ENCODE measurements at regions not wholly inside any gene's neighbourhood (a gene's known extent, or its start where the extent isn't known, plus 50 kb on each side); places are given as distances from the start of the nearest gene placed in this dataset.

GRCh38 chr2:187136646-187137045 is 287.7 kb upstream of the ZSWIM2 start:
- no peak for DNase-seq (ENCODE audit: low spot score)

GRCh38 chr2:187134306-187134705 is 285.3 kb upstream of the ZSWIM2 start:
- no peak for DNase-seq (ENCODE audit: low spot score)

DNA sequence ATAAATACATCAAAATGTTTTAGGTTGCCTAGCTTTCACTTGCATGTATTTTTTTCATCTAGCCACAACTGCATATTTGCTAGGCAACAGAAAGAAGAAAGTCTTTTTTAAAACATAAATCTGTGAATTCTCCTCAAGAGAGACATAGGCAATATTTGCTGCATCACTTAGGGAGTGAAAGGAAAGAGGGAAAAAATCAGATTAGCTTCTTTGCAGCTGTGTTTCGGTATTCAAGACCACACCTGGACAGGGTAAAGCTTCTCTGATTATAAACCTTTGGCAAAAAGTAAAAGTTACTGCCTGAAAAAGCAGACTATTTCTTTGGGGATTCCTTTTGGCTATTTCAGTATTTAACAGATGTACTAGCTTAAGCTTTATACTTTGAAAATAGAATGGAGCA is 280.9 kb upstream of the ZSWIM2 start:
- no peak for DNase-seq (ENCODE audit: low spot score)

DNA sequence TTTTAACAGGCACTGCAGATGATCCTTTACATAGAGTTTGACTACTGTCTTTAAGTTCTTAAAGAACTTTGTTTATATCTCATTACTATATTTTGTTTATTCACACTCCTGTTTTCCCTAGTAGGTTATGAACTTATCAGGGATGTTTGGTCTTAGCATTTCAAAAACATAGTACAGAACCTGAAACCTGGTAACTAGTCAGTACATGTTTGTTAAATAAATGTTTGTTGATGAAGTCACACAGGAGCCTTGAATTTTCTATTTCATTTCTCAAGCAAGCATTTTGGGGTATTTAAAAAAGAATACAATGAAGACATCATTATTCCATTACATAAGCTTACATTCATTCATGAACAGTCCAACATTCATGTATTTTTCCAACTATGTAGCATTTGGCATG is 280.3 kb upstream of the ZSWIM2 start:
- DNase-seq (ENCODE audit: low spot score): no peak

- no peak for DNase-seq (ENCODE audit: low spot score)
Measured at GRCh38 chr2:187126247-187127005, 277.5 kb upstream of the ZSWIM2 start.

GRCh38 chr2:187125318-187125717 is 276.3 kb upstream of the ZSWIM2 start:
- no peak for DNase-seq (ENCODE audit: low spot score)

- DNase-seq (ENCODE audit: low spot score): no peak
Measured at GRCh38 chr2:187124529-187124928, 275.6 kb upstream of the ZSWIM2 start.

DNA sequence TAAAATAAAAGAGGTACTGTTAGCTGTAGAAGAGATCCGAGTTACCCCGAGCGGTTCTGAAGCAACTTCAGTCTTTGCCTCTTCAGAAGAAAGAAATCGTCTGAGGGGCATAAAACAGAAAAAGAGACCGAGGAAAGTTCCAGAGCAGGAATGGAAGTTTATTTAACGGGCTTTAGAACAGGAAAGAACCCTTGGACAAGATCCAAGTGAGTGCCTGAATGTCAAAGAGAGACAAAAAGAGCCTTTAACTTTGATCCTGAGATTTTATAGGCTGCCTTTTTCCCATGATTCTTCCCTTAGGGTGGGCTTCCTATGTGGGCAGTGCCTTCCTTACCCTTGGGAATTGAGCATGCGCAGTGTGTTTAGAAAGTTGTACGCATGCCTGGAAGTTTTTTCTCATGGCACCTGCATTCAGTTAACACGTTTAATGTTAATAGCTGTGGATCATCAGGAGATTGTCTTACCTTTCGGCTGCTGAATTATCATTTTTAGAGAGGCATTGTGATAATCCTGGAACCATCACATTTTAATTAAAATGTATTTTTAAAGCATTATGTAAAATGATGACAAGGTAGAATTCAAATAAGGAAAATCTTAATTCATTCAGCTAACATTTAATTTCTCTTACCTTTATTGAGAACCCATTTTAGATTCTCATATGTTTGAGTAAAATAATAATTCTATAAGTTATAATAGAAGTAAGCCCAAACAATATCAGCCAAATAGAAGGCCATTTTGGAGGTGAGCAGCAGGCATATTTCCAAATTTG is 269.5 kb upstream of the ZSWIM2 start:
- no peak for DNase-seq (ENCODE audit: low spot score)

GRCh38 chr2:187117483-187117882 is 268.5 kb upstream of the ZSWIM2 start:
- no peak for DNase-seq (ENCODE audit: low spot score)

- no peak for DNase-seq (ENCODE audit: low spot score)
Measured at GRCh38 chr2:187115627-187116026, 266.7 kb upstream of the ZSWIM2 start.

GRCh38 chr2:187107001-187107400 is 258.0 kb upstream of the ZSWIM2 start:
- no peak for DNase-seq (ENCODE audit: low spot score)

DNA sequence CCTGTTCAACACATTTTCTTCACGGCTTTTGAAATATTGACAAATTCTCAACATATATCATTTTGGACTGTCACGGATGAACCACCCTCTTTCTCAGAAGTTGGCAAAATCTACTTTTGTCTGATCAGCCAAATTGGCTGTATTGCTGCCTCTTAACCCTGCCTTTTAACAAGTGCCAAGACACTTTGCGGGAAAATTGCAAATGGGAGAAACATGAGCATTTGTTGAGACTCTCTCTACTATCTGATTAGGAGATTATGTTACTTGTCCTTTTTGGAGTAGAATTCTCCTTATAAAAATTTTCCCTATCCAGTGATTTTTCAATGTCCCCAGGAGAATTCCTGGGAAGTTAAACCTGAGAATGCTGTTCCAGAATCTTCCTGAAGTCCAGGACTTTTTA is 256.2 kb upstream of the ZSWIM2 start:
- no peak for DNase-seq (ENCODE audit: low spot score)

DNA sequence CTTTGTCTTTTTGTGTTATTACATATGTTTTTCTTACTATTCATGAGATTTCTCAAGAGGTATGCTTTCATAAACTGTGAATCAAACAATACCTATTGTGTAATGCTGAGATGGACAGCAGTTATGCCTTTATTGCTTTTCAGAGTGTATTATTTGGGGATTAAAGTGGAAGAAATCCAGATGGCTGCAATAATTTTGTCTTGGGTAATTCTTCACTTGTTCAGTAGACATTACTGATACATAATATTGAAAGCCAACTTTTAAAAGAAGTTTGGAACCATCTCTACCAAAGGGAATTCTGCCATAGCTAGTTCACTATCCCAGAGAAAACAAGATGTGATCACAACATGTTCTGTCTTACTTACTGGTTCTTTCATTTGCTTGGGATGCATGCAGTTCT is 253.4 kb upstream of the ZSWIM2 start:
- DNase-seq (ENCODE audit: low spot score): no peak

GRCh38 chr2:187098154-187098553 is 249.2 kb upstream of the ZSWIM2 start:
- DNase-seq (ENCODE audit: low spot score): no peak

DNA sequence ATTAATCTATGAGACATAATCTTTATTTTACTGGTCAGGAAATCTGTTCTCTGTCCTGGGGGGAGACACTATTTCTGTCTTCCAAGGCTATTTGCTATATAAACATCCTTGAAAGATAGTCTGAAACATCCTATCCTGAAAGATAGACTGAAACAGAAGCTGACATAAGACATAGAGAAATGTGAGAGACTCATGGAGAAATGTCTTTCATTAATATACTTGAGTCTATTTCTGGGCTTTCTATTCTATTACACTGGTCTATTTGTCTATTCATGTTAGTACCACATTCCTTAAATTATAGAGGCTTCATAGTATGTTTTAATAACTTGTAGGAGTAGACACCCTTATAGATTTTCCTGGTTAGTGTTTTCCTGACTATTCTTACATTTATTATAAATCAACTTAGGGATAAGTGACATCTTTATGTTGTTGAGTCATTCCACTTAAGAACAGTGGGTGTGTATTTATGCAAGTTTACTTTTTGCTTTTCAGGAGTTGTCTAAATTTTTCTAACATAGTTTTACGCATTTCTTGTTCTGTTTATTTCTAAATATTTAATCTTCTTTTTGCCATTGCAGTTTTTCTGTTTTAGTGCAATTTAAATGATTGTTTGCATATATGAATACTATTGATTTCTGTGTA is 244.9 kb upstream of the ZSWIM2 start:
- DNase-seq (ENCODE audit: low spot score): no peak

DNA sequence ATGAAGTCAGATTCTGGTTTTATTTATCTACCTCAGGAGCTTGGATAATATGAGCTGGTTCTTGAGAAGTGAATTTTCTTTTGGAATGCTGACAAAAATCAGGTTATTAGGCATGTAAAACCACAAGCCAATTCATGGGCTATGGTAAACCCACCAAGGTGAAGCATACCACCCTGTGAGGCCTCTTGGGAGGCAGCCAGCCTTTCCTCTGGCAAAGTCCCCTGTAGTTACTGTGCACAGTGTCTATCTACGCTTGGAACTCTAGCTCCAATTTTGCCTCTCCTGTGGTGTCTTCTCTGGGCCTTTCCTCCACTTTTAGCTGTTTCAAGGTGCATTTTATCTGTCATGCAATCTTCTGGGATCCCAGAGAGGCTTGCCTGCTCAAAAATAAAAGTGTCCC is 242.7 kb upstream of the ZSWIM2 start:
- no peak for DNase-seq (ENCODE audit: low spot score)

GRCh38 chr2:187084524-187084923 is 235.6 kb upstream of the ZSWIM2 start:
- DNase-seq (ENCODE audit: low spot score): no peak

GRCh38 chr2:187081461-187081860 is 232.5 kb upstream of the ZSWIM2 start:
- no peak for DNase-seq (ENCODE audit: low spot score)

- DNase-seq (ENCODE audit: low spot score): no peak
Measured at GRCh38 chr2:187079901-187080300, 230.9 kb upstream of the ZSWIM2 start.

DNA sequence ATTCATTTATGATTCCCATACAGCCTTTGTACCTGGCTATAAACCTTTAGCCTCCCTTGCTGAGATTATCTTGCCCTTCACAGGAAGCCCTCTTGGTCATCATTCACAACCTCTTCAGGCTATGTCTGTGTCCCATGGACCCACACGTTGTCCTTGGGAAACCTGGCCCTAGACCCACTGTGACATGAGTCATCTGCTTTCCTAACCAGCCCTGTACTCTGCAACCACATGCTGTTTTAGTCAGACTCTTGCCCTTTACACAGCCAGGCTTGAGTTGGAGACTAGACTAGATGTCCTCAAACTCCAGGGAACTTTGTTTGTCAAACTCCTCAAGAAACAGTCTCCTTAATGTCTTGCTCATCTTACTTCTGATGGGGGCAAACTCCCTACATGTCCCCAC is 229.3 kb upstream of the ZSWIM2 start:
- no peak for DNase-seq (ENCODE audit: low spot score)

DNA sequence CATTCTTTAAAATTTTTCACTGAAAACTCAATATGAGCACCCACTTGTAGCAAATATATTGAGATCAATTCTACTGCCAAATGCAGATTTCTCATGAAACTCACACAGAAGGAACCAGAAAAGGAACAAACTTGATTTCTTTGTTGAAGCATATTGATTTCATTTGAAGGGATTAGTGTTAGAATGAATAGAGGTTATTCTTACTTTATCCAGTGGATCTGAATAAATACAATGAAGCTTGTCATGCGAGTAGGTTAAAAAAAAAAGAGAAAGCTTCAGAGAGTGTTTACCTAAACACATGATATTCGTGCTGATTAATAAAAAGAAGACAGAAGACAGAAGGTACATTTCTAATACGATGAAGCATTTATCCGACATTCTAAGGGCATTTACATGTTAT is 226.7 kb upstream of the ZSWIM2 start:
- DNase-seq (ENCODE audit: low spot score): no peak

DNA sequence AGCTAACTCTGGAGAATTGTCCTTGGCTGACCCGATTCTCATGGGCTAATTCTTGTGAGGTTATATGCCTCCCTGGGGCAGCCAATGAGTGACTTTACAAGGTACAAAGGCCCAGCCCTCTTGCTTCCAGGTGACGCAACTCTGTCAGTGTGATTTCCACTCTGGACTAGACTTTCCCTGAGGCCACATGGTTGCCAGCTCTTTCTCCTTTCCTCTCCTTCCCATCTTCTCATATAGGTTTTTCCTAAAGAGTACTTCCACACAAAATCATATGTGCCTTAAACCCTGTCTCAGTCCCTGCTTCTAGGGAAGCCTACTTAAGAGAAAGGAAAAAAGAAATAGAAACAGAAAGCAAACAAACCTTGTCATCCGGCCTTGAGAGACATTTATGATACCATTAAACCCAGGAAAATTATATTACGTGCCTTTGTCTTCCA is 226.2 kb upstream of the ZSWIM2 start:
- no peak for DNase-seq (ENCODE audit: low spot score)

DNA sequence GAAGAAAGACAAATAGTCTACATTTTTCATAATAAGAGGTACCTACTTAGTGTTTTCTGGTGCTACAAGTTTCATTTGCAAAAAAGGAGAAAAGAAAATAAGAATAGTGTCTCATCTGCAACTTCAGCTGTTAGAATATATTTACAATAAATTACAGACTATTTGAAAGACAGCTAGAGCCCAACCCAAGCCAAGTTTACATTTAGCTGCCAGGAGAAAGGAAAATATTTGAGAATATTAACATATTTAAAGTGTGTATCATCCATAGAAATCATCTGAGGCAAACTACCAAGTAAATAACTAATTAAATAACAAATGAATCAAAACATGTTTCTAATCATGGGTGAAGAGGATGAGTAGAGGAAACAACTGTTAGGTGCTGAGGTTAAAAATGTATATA is 209.2 kb upstream of the ZSWIM2 start:
- no peak for DNase-seq (ENCODE audit: low spot score)
